Skeletal muscle tissue (tissue), 3 donors: ENCODE measurements at regions not wholly inside any gene's neighbourhood (a gene's known extent, or its start where the extent isn't known, plus 50 kb on each side); places are given as distances from the start of the nearest gene placed in this dataset.
"Not testable (repeated sequence)": the region's sequence is repeated elsewhere in the genome, so short reads cannot be mapped to it uniquely, and the experiment has no call there.

Source experiments
- H3K27ac ChIP-seq: one replicate; pipeline ENCODE4 v1.7.0; 2013; ENCODE audit warnings: mild to moderate bottlenecking, low read depth, low read length, inconsistent platforms
- H3K27me3 ChIP-seq, 3 donors: one replicate each; pipeline ENCODE4 v1.7.0; 2013; ENCODE audit warnings: low read length in 3 of 3; ENCODE audit not compliant: control insufficient read depth in 3 of 3, insufficient read depth in 3 of 3
- H3K36me3 ChIP-seq, 3 donors: one replicate each; pipeline ENCODE4 v1.7.0; 2013; ENCODE audit warnings: low read length in 3 of 3; ENCODE audit not compliant: control insufficient read depth in 3 of 3, insufficient read depth in 3 of 3
- H3K4me1 ChIP-seq, 3 donors: one replicate each; pipeline ENCODE4 v1.7.0; 2013; ENCODE audit warnings: low read length in 3 of 3, mild to moderate bottlenecking in 3 of 3; ENCODE audit not compliant: control insufficient read depth in 3 of 3, insufficient read depth in 3 of 3
- H3K4me3 ChIP-seq, 3 donors: one replicate each; pipeline ENCODE4 v1.7.0; 2013; ENCODE audit warnings: low read length in 3 of 3
- H3K9ac ChIP-seq, 3 donors: one replicate each; pipeline ENCODE4 v1.7.0; 2013; ENCODE audit warnings: low read length in 3 of 3, mild to moderate bottlenecking in 3 of 3, moderate library complexity in 2 of 3, low read depth in 1 of 3
- H3K9me3 ChIP-seq, 3 donors: one replicate each; pipeline ENCODE4 v1.7.0; 2013; ENCODE audit warnings: low read length in 3 of 3; ENCODE audit not compliant: control insufficient read depth in 3 of 3
- donor health status: Osteomylitis.

- no peaks in the 10 kb centered on the region for H3K4me1 ChIP-seq
- no peaks in the 10 kb centered on the region for H3K36me3 ChIP-seq
- peaks cover 0 to 3% (median 0%) of the 10 kb centered on the region in 3 donors for H3K9me3 ChIP-seq
- no peak overlapping the region for H3K27ac ChIP-seq
- no peaks in the 10 kb centered on the region for H3K27me3 ChIP-seq
- no peak overlapping the region for H3K9ac ChIP-seq
- H3K4me3 ChIP-seq = no peak overlapping the region
Measured at GRCh38 chr14:40987481-40987880, 619.2 kb upstream of the LRFN5 start.

GRCh38 chr14:40986655-40987054, 620.0 kb upstream of the LRFN5 start:
- Histone ChIP-seq H3K9me3 (peaks cover 0 to 3% (median 0%) of the 10 kb centered on the region in 3 donors), H3K36me3 (no peaks in the 10 kb centered on the region), H3K4me1 (no peaks in the 10 kb centered on the region), H3K27me3 (no peaks in the 10 kb centered on the region), H3K27ac (no peak overlapping the region), H3K9ac (no peak overlapping the region), H3K4me3 (no peak overlapping the region)

GRCh38 chr14:40985584-40985983, 621.1 kb upstream of the LRFN5 start:
- Histone ChIP-seq H3K4me1 (no peaks in the 10 kb centered on the region), H3K36me3 (no peaks in the 10 kb centered on the region), H3K27me3 (no peaks in the 10 kb centered on the region), H3K27ac (no peak overlapping the region), H3K4me3 (no peak overlapping the region), H3K9ac (no peak overlapping the region), H3K9me3 (peaks cover 0 to 3% (median 0%) of the 10 kb centered on the region in 3 donors)

GRCh38 chr14:40983604-40984003, 623.1 kb upstream of the LRFN5 start:
- H3K9me3 ChIP-seq = peaks cover 0 to 3% (median 0%) of the 10 kb centered on the region in 3 donors
- no peaks in the 10 kb centered on the region for H3K27me3 ChIP-seq
- H3K4me3 ChIP-seq = no peak overlapping the region
- H3K27ac ChIP-seq = no peak overlapping the region
- H3K36me3 ChIP-seq = no peaks in the 10 kb centered on the region
- H3K4me1 ChIP-seq = no peaks in the 10 kb centered on the region
- no peak overlapping the region for H3K9ac ChIP-seq

GRCh38 chr14:40981247-40981646, 625.4 kb upstream of the LRFN5 start:
- no peaks in the 10 kb centered on the region for H3K27me3 ChIP-seq
- H3K4me3 ChIP-seq = no peak overlapping the region
- no peak overlapping the region for H3K27ac ChIP-seq
- H3K36me3 ChIP-seq = no peaks in the 10 kb centered on the region
- no peaks in the 10 kb centered on the region for H3K4me1 ChIP-seq
- H3K9ac ChIP-seq = no peak overlapping the region
- H3K9me3 ChIP-seq = no peaks in the 10 kb centered on the region

GRCh38 chr14:40960257-40960656, 646.4 kb upstream of the LRFN5 start:
- H3K4me1 ChIP-seq, H3K27me3 ChIP-seq, H3K4me3 ChIP-seq, H3K36me3 ChIP-seq, H3K9ac ChIP-seq, H3K9me3 ChIP-seq, H3K27ac ChIP-seq: not testable (repeated sequence)

- Histone ChIP-seq H3K4me1 (no peaks in the 10 kb centered on the region), H3K9ac (no peak overlapping the region), H3K4me3 (no peak overlapping the region), H3K27ac (no peak overlapping the region), H3K9me3 (no peaks in the 10 kb centered on the region), H3K27me3 (no peaks in the 10 kb centered on the region), H3K36me3 (no peaks in the 10 kb centered on the region)
Measured at GRCh38 chr14:40955131-40955505, 651.6 kb upstream of the LRFN5 start.

GRCh38 chr14:40954448-40955130, 652.1 kb upstream of the LRFN5 start:
- not testable (repeated sequence) for H3K36me3 ChIP-seq, H3K4me1 ChIP-seq, H3K4me3 ChIP-seq, H3K9me3 ChIP-seq, H3K27me3 ChIP-seq, H3K27ac ChIP-seq, H3K9ac ChIP-seq

GRCh38 chr14:40944521-40944920, 662.2 kb upstream of the LRFN5 start:
- Histone ChIP-seq H3K27me3 (no peaks in the 10 kb centered on the region), H3K4me3 (no peak overlapping the region), H3K4me1 (no peaks in the 10 kb centered on the region), H3K36me3 (no peaks in the 10 kb centered on the region), H3K9me3 (no peaks in the 10 kb centered on the region), H3K9ac (no peak overlapping the region), H3K27ac (no peak overlapping the region)

GRCh38 chr14:40936861-40937260, 669.8 kb upstream of the LRFN5 start:
- no peaks in the 10 kb centered on the region for H3K27me3 ChIP-seq
- no peaks in the 10 kb centered on the region for H3K4me1 ChIP-seq
- H3K4me3 ChIP-seq = no peak overlapping the region
- no peak overlapping the region for H3K27ac ChIP-seq
- no peak overlapping the region for H3K9ac ChIP-seq
- no peaks in the 10 kb centered on the region for H3K9me3 ChIP-seq
- no peaks in the 10 kb centered on the region for H3K36me3 ChIP-seq
